ENCODE measurements at regions not wholly inside any gene's neighbourhood (a gene's known extent, or its start where the extent isn't known, plus 50 kb on each side); places are given as distances from the start of the nearest gene placed in this dataset.
A peak's percentile ranks its signal among the peaks of the same experiment; 100 is the strongest.

- Histone ChIP-seq H3K4me3 (ENCODE audit: low read depth, low read length) (no peak overlapping the region), H3K27ac (no peak overlapping the region), H3K27me3 (ENCODE audit: insufficient read depth, low read depth, severe bottlenecking) (no peaks in the 10 kb centered on the region)
These were observed 272.7 kb downstream of the RPLP1 start for GRCh38 chr15:69725275-69725674.

GRCh38 chr15:69725957-69726356 is 273.3 kb downstream of the RPLP1 start:
- H3K4me3 ChIP-seq (ENCODE audit: low read depth, low read length) = no peak overlapping the region
- H3K27me3 ChIP-seq (ENCODE audit: insufficient read depth, low read depth, severe bottlenecking) = no peaks in the 10 kb centered on the region
- DNase-seq = no peak
- H3K9me3 ChIP-seq (ENCODE audit: severe bottlenecking) = no peaks in the 10 kb centered on the region
- no peaks in the 10 kb centered on the region for H3K36me3 ChIP-seq
- H3K27ac ChIP-seq = no peak overlapping the region
- no peak for TF ChIP-seq CTCF (IDR thresholded peaks at IDR 0.05; ENCODE audit: low read depth, low read length)

More at GRCh38 chr15:69725275-69725674, 272.7 kb downstream of the RPLP1 start:
- DNase-seq = no peak
- Histone ChIP-seq H3K36me3 (no peaks in the 10 kb centered on the region), H3K9me3 (ENCODE audit: severe bottlenecking) (no peaks in the 10 kb centered on the region)
- TF ChIP-seq CTCF (IDR thresholded peaks at IDR 0.05; ENCODE audit: low read depth, low read length) = no peak

GRCh38 chr15:69727121-69727924 is 274.7 kb downstream of the RPLP1 start:
- no peak for TF ChIP-seq CTCF (IDR thresholded peaks at IDR 0.05; ENCODE audit: low read depth, low read length)

GRCh38 chr15:69729167-69729748 is 276.6 kb downstream of the RPLP1 start:
- peak; percentile 75 for TF ChIP-seq CTCF (IDR thresholded peaks at IDR 0.05; ENCODE audit: low read depth, low read length)
- Histone ChIP-seq H3K9me3 (ENCODE audit: severe bottlenecking) (no peaks in the 10 kb centered on the region), H3K27me3 (ENCODE audit: insufficient read depth, low read depth, severe bottlenecking) (no peaks in the 10 kb centered on the region), H3K27ac (no peak overlapping the region), H3K4me3 (ENCODE audit: low read depth, low read length) (no peak overlapping the region), H3K36me3 (no peaks in the 10 kb centered on the region)
- peak; percentile 50 for DNase-seq

More at GRCh38 chr15:69727121-69727924, 274.7 kb downstream of the RPLP1 start:
- Histone ChIP-seq H3K27ac (no peak overlapping the region), H3K4me3 (ENCODE audit: low read depth, low read length) (no peak overlapping the region), H3K36me3 (no peaks in the 10 kb centered on the region), H3K9me3 (ENCODE audit: severe bottlenecking) (no peaks in the 10 kb centered on the region), H3K27me3 (ENCODE audit: insufficient read depth, low read depth, severe bottlenecking) (no peaks in the 10 kb centered on the region)
- DNase-seq = no peak

GRCh38 chr15:69730281-69731080 is 277.9 kb downstream of the RPLP1 start:
- DNase-seq = no peak
- Histone ChIP-seq H3K27ac (no peak overlapping the region), H3K9me3 (ENCODE audit: severe bottlenecking) (no peaks in the 10 kb centered on the region), H3K36me3 (no peaks in the 10 kb centered on the region), H3K27me3 (ENCODE audit: insufficient read depth, low read depth, severe bottlenecking) (no peaks in the 10 kb centered on the region), H3K4me3 (ENCODE audit: low read depth, low read length) (no peak overlapping the region)
- no peak for TF ChIP-seq CTCF (IDR thresholded peaks at IDR 0.05; ENCODE audit: low read depth, low read length)

Measured in WERI-Rb-1 (cell line).